ENCODE measurements at regions not wholly inside any gene's neighbourhood (a gene's known extent, or its start where the extent isn't known, plus 50 kb on each side); places are given as distances from the start of the nearest gene placed in this dataset.

- no peak for DNase-seq
Measured at GRCh38 chr6:133583907-133584427, 304.9 kb upstream of the TCF21 start.

GRCh38 chr6:133584823-133585222 is 304.1 kb upstream of the TCF21 start:
- DNase-seq = no peak

DNA sequence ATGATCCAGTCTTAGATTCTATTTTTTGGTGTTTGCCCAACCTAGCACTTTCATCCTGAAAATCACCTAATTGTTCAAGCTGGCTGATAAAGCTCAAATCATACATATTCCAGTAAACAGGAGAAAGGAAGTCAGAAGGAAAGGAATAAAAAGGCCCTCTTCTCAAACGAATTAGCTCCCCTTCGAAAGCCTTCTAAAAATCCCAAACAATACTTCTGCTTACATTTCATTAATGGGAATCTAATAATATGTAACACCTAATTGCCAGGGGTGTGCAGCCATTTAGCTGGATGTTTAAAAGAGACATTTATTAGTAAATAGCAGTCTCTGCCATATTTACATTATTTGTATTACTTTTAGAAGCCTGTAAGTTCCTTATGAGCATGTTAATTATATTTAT is 302.9 kb upstream of the TCF21 start:
- DNase-seq = no peak

DNA sequence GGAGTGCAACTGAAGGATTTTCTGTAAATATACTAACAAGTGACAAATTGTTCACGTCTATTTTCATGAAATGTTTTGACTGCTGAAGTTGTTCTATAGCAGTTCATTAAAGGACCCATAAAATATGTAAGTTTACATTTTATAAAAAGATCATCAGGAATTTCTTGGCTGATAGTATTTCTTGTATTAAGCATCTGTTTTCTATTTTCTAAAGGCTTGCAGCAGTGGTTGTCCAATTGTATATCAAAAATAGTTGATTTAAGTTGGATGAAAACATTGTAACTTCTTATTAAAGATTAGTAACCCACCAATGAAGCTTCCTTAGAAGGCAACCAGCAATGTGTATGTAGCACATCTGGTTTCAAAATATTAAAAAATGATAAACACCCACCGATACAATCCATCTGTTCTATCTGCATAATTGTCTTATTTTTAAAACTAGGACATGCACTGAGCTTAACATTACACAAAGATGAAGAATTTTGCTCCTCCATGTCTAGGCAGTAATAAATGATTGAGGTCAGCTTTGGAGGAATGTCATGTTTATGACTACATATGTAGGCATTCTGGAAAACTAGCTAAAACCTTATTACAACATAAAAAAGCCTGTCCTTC is 301.3 kb upstream of the TCF21 start:
- DNase-seq = no peak

DNA sequence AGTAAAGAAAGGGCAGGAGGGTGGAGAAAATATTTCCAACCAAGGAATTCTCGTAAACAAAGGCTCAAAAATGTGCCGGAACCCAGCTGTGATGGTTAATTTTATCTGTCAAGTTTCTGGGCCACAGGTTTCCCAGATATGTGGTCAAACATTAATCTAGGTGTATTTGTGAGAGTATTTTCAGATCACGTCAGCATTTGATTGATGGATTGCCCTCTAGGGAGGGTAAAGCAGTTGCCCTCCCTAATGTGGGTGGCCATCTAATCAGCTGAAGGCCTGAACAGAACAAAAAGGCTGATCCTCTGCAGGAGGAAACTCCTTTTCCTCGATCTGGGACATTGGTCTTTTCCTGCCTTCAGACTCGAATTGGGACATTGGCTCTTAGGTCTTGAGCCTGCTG is 298.7 kb upstream of the TCF21 start:
- no peak for DNase-seq

DNA sequence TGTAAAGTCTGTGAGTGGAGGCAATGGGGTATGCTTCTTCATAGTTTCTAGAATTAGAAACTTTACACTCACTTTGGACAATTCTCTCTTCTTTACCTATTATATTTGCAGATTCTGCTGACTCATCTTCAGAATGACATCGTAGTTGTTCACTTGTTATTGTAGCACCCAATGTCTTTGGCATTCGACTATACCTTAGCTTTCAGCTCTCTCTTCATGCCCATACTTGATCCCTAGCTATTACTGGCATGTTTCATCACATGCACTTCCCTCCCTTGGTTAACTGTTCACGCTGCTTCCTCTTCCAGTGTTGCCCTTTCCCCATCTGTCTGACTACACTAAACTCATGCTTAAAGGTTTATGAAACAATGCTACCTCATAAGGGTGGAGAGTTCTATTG is 298.1 kb upstream of the TCF21 start:
- DNase-seq = no peak

DNA sequence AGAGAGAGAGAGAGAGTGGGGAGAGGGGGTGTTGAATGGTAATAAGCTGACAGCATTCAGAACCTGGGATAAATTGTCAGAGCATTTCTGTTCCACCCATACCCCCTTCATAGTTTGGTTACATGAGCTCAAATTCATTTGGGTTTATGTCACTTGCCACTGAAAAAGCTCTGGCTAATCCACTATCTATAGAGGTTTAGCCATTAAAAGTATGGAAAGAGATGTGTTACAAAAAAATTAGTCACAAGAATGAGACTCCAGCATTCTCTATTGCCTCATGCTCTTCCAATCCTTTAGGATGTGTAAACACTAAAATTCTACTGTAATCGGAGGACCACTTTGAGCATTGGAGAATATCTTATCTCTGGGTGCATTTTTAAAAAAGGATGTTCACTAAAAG is 297.6 kb upstream of the TCF21 start:
- DNase-seq = no peak

DNA sequence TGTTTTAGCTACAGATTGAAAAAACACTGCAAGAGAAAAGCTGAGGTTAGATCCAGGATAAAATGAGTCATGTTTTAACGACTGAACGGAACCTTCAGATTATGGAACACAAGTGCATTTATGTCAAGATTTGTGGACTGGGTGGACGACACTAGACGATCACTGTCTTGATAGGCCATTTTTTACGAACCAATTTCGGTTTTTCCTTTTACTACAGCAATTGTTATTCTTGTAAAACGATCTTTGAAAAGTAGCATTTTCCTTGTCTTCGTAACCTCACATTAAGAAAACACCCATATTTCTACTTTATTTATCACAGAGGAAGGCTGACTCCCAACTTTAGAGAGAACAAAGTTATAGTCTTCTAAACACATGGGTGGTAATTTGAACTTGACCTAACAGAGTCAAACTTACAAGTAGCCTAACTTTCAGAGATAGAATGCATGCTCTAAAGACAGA is 294.2 kb upstream of the TCF21 start:
- DNase-seq = no peak

GRCh38 chr6:133595111-133595761 is 293.7 kb upstream of the TCF21 start:
- no peak for DNase-seq

DNA sequence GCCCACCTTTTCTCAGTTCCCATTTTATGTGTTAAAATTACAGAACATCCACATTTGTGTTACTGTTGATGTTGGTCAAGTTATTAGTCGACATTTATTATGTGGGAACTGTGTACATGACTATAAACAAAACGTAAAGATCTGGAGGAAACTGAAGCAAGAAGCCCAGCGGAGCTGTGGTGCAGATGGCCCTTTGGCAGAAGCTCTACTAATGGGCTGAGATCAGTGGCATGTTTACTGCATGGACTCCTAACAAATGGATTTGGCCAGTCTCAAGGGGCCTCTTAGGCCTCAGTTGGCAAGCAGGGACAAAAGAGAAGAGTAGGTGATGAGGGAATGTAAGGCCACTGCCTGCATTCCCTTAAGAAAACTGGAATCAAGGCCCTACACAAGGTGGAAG is 282.1 kb upstream of the TCF21 start:
- DNase-seq = no peak

DNA sequence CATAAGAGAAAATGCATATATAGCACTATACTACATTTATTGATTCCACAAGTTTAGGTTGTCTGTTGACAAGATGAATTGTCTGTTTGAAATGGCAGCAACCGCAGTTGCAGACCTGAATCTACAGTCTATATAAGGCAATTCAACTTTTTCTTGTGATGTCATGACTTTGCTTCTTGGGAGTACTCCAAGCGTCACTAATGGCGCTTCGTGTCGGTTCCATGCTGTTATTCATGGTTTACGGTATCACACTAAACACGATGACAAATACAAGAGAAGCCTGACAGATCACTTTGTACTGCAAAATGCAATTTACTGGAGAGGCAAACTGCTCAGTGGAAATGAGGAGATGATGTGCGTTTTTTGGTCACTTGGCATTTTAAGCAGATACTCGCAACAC is 280.3 kb upstream of the TCF21 start:
- DNase-seq = no peak

GRCh38 chr6:133609415-133610226 is 279.3 kb upstream of the TCF21 start:
- no peak for DNase-seq

- no peak for DNase-seq
Measured at GRCh38 chr6:133610227-133610840, 278.6 kb upstream of the TCF21 start.

DNA sequence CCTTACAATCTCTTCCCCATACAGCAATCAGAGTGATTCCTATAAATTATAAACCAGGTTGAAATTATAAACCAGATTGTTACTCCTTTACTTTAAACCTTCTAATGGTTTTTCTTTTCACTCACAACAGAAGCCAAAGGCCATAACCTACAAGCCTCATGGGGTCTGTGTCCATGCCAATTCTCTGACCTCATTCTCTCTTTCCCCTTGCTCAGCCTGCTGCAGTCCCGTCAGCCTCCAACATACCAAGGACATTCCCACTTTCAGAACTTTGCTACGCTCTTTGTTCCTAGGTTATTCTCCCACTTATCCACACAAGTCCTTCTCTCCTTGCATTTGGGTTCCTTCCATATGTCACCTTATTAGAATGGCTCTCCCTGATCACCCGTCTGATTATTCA is 277.9 kb upstream of the TCF21 start:
- no peak for DNase-seq

DNA sequence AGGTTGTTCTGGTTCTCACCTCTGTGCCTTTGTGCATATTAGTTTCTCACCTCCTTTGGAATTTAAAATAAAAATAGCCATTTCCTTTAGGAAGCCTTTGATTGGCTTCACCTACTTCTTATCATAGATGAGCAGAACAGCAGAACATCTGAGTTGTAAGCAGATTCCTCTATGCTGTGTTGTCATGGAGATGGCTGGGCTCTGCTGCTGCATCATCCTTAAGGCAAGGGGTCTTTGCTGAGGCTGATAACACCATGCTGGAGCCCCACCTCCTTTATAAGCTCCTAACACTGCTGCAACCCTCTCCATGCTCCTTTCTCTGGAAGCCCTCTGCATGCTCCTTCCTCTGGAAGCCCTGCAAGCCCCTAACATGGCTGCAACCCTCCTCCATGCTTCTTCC is 276.5 kb upstream of the TCF21 start:
- no peak for DNase-seq

DNA sequence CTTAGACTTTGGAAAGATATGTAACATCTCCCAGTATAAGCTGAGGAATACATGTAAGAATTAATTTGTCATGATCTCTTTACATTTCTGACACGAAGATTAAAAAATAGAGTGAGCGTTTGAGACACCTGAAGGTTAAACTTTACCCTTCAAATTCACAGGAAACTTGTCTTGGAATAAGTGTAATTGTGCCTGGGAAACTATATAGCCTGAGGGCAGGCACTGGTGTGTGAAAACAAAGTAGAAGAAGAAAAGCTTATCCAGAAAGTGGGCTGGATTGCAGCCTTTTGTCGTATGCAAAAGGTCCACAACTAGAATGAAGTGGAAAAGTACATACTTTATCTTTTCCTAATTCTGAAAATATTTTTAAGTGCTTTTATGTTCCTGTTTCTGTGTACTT is 275.7 kb upstream of the TCF21 start:
- DNase-seq = no peak

DNA sequence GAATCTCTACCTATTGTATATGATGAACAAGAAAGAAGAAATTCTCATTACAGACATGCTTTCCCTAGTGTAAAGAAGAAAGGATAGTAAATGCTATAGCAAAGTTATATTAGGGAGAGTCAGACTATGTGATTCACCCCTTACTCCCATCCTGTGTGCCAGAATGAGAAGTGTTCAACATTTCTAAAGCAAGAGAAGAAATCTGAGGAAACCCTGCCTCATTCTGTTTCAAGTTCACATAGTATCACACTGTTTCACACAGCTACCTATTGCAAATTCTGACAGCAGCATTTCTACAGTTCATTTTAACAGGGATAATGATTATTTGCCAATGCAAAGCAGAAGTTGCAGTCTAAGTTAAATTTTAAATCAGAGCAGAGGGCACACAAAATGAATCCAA is 267.2 kb upstream of the TCF21 start:
- no peak for DNase-seq

- no peak for DNase-seq
Measured at GRCh38 chr6:133623065-133623464, 265.8 kb upstream of the TCF21 start.

GRCh38 chr6:133623621-133624020 is 265.3 kb upstream of the TCF21 start:
- no peak for DNase-seq

DNA sequence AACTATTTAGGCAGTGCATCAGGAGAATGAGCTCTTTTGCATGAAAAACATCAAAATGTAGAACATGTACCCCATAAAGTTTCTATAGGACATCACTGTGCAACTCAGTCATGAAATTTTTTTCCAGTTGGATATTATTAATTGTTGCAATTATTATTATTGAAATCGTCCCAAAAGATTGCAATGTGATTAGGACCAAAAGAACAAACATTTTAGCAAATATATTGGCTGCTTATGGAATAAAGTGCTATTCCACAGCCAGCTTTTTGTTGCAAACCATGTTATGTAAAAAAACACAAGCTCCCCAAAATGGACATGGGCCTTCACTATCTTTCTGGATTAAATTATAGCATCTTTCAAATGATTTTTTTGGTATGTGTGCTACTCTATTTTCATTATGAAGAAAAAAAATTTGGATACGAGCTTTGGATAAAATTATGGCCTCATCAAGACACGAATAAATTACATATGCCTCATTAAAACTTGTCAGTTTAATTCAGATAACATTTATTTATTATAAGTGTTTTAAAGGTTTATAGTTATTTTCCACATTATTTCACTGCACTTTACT is 262.7 kb upstream of the TCF21 start:
- DNase-seq = no peak

GRCh38 chr6:133629970-133630369 is 258.9 kb upstream of the TCF21 start:
- no peak for DNase-seq

DNA sequence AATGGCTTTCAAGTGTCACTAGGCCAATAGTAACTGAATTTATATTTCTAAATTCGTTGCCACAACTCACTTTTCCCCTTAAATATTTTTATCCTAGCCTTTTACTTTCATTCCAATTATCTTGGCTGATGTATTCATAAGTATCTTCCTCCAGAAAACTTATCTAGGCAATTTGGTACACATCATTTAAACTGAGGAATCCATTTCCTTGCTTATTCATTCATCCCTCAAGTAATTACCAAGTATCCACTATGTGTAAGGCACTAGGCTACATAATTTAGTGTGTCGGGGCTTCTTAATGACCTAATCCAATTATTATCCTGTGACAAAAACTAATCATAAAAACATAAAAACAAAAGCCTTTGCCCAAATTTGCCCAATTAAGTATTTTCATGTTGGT is 258.3 kb upstream of the TCF21 start:
- DNase-seq = no peak

DNA sequence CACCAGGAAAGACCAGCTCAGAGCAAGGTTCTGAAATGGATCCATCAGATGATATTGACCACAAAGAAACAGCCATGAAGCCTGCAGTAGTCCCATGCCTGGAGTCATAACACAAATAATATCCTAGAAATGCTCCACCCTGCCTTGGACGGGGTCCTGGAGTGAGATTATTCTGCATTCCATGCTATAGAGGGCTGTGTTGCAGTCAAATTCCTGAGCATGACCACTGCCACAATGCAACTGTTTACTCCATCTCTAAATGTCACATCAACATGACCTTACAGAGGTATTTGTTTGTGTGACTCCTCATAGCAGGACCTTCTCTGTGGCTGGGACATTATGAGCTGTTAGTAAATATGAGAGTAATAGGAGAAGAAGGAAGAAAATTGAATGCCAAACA is 257.5 kb upstream of the TCF21 start:
- DNase-seq = no peak
